HFF-Myc (cell line): ENCODE measurements at regions not wholly inside any gene's neighbourhood (a gene's known extent, or its start where the extent isn't known, plus 50 kb on each side); places are given as distances from the start of the nearest gene placed in this dataset.

Experiments
- DNase-seq: peaks from one replicate; pipeline ENCODE4 v3.0.0-alpha.2; 2011; ENCODE audit warnings: low read depth; ENCODE audit errors: extremely low read depth
- H3K4me3 ChIP-seq: replicated peaks from 2 replicates; pipeline ENCODE4 v1.5.1; 2011; ENCODE audit warnings: low read depth, mild to moderate bottlenecking, control low read depth, low read length
- TF ChIP-seq, protein P1 (sequence below): IDR thresholded peaks from 2 replicates; pipeline ENCODE4 v1.5.1; 2012; ENCODE audit warnings: mild to moderate bottlenecking, low read depth, low read length, control low read depth; ENCODE audit errors: missing control alignments

DNA sequence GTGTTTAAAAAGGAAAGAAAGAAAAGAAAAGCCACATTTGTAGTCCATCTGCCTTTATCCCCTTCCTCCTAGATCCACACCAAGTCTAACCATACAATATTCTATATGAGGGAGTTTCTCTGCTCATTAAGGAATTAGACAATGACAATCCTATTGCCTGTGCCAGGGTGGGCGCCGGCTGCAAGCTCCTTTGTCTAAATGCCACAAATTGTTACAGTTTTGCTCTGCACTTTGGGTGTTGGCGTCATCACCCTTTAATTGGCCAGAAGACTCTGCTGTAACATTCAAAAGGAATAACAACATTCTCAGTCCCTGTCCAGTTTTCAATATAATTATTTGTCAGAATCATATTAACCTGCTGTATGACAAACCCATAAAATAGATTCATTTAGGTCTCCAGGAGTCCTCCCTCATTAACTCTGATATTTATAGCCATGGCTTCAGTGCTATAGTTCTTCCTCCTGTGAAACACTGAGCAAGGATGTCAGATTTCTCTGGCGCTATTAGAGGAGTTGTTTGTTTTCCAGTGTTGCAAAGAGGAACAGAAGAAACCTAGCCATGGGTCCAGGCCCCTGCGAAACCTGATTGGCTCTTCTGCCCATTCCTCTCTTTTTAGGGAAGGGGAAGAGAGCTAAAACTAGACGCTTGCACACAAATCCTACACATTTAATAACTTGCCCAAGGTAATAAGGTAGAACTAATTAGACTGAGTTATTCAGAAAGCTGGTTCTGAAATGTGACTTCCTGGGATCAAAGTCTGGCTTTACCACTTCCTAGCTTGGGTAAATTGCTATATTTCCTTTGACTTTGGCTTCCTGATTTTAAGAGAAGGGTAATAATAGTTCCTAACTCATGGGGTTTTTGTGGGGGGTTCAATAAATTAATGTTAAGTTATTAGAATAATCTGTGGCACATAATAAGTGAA lies 112.4 kb downstream of the CD47 start:
- TF ChIP-seq, protein P1, sequence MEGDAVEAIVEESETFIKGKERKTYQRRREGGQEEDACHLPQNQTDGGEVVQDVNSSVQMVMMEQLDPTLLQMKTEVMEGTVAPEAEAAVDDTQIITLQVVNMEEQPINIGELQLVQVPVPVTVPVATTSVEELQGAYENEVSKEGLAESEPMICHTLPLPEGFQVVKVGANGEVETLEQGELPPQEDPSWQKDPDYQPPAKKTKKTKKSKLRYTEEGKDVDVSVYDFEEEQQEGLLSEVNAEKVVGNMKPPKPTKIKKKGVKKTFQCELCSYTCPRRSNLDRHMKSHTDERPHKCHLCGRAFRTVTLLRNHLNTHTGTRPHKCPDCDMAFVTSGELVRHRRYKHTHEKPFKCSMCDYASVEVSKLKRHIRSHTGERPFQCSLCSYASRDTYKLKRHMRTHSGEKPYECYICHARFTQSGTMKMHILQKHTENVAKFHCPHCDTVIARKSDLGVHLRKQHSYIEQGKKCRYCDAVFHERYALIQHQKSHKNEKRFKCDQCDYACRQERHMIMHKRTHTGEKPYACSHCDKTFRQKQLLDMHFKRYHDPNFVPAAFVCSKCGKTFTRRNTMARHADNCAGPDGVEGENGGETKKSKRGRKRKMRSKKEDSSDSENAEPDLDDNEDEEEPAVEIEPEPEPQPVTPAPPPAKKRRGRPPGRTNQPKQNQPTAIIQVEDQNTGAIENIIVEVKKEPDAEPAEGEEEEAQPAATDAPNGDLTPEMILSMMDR, result no peak
- DNase-seq, result no peak
- H3K4me3 ChIP-seq, result no peak overlapping the region

DNA sequence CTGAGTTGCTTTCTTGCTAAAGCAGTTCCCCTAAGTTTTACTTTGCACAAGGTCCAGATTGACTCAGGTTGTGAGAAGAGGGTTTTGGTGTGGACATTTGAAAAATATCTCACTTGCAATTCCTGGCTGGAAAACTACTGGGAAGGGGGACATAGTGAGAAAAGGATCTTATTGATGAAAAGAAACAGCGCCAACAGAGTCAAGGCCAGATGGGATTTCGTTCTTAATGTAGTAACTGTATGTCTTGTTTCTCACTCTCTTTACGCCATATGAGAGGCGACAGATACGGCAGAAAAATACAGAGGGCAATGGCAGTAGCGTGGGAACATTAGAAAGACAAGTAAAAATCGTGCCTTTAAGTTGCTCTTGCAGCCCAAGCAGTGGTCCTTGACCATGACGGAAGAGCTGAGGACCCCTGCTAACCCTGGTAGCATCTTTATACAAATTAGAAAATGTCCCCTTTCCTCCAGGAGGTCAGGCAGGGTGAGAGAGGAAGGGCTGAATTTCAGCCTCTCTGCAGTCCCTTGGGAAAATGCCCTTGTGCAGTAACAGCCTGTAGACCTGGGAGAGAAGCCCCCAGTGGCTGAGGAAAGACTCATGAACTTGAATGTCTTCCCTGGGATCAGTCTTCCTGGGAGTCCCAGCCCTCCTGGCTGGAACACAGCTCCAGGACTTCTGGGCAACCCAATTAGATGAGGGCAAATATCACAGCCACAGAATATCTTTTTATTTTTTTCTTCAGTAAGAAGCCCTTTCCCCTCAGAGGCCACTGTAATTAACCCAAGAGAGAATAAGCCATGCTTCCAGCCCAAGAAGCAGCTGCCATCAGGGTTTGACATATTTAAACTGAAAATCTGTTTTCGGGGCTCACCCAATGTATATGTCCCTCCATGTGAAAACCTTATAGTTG lies 113.4 kb downstream of the CD47 start:
- TF ChIP-seq, protein P1, result no peak
- H3K4me3 ChIP-seq, result no peak overlapping the region
- DNase-seq, result no peak

DNA sequence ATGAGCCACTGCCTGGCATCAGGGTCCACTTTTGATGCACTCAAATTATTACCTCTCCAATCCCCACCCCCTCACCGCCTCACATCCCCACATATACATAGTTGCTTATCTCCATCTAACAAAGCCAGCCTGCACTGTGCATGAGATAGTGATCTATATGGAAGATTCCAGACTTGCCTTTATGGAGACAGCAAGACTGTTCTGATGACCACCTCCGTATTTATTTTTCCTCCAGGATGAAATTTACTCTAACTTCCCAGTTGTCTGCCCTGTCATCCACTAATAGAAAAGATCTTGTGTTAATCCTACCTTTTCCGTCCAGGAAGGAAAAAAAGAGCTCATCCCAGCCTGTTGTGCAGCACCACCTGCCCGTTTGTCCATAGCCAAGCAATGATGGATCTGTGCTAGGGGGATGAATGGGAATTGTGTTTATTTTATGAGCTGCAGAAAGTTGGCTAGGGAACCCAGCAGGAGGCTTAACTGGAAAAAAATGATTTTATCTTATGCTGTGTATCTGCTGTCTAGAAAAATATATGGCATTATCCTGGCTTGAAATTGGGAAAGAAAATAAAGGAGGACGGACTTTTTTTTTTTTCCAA lies 114.5 kb downstream of the CD47 start:
- TF ChIP-seq, protein P1, result no peak
- H3K4me3 ChIP-seq, result no peak overlapping the region
- no peak for DNase-seq

DNA sequence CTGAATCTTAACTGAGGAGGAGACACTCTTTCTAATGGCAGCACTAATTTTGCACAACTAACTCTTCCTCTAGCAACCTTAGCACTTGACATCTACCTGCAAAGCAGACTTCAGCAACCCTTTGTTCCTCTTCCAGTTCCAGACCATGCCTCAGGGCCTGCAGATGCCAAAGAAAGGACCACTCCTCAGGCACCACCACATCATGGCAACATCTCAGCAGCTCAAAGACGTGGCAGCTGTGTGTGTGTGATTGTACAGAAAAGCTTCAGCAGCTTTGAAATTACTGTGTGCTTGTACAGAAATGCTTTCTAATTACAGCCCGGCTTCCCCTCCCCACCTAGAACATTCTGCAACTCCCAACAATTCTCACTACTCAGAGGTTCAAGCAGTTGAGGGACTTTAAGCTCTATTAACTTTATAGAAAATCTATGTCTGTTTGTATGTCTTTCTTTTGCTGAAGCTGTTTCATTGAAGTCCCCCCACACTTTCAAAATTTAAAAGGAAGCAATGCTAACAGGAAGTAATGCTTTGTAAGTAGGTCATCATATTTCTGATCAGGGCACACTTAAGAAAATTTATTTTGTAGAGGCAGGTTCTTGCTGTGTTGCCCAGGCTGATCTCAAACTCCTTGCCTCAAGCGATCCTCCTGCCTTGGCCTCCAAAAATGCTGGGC lies 115.2 kb downstream of the CD47 start:
- no peak for DNase-seq
- H3K4me3 ChIP-seq, result no peak overlapping the region
- TF ChIP-seq, protein P1, result no peak

DNA sequence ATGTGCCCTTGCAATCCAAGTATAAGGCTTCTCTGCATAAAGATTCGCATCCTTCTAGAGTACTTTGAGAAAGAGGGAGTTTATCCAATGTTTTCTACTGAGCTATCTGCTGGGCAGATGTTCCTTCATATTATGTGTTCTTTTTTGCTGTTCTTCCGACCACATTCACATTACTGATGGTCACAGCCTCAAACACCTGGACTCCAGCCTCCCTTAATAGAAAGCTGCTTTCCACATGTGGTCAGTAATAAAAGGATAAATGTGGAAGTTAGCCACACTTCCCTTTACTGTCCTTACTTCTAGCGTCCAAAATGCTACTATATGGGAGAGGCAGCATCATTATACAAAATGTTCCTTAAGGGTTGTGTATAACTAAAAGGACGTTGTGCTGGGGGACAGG lies 116.9 kb downstream of the CD47 start:
- peak; percentile 65 for DNase-seq
- TF ChIP-seq, protein P1, result no peak
- no peak overlapping the region for H3K4me3 ChIP-seq

DNA sequence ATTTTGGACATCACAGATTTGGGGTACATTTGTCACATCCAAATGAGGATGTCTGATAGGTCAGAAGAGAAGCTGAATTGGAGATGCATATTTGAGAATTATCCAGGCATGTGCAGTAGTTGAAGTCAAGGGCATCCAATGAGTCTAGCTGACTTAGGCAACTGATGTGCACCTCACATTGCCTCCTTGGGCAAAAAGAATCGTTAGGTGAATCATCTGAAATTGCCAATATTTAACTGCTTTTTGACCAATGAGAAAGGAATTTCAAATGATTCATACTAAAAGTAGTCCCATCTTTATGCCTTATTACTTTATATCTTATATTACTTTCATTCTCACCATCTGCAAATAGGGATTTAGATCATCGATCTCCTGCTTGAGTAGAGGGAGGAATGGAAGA lies 117.7 kb downstream of the CD47 start:
- no peak for DNase-seq
- TF ChIP-seq, protein P1, result no peak
- H3K4me3 ChIP-seq, result no peak overlapping the region
